DLD1 (cell line): ENCODE measurements at regions not wholly inside any gene's neighbourhood (a gene's known extent, or its start where the extent isn't known, plus 50 kb on each side); places are given as distances from the start of the nearest gene placed in this dataset.
"Not testable (repeated sequence)": the region's sequence is repeated elsewhere in the genome, so short reads cannot be mapped to it uniquely, and the experiment has no call there.

Experiments
- in situ Hi-C: cut with HindIII; loops from 2 replicates; pipeline ENCODE4 v1.10.0; 2017; ENCODE audit warnings: low sequenced_read_pairs

DNA sequence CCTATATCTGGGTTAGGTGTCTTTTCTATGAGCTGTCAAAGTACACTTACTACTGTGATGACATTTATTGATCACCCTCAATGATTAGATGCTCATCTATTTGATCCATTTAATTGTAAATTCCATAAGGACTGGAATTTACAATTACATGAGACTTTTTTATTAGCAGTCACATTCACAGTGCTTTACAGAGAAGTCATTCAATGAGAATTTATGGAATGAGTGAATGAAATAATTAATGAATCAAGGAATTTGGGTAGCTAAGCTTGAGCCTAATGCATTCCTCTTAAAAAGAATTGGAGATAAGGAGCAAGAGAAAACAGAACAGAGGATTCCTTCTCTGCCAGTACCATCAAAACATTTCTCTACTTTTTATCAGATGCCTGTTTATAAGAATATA, 1437.5 kb upstream of the CDH8 start:
- in situ Hi-C loops, result no loop called here

DNA sequence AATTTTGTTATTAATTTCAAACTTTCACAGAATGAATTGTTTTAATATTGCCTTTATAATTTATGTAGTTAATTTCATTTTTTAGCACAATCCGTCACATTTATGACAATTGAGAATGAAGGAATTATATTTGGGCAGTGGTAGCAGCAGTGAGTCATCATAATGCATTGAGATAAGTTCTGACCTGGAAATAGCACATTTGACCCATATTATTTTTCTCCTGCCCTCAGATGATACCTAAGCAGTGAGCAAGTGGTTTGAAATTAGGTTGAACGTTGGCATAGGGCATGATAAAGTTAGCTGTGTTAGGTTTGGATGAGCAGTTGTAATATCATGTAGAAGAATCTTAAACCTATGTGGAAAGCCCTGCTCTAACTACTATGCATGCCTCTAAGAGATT, 1431.3 kb upstream of the CDH8 start:
- in situ Hi-C loops, result no loop called here

DNA sequence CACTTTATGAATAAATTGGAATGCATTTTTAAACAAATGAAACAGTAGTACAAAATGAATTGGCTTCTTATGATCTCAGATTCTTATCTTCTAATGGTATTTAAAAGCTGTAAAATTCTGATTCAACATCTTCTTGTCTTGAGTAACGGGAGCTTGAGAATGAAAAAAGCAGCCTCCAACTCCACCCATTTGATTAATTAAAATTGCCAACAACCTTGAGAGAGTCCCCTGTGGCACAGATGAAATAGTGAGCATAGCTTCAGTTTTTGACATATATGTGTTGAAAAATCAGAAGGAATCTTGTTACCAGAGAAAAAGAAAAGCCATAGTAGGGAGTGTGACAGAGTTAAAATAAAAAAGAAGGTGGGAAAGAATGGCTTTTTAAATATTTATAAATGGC, 1426.1 kb upstream of the CDH8 start:
- in situ Hi-C loops, result no loop called here

DNA sequence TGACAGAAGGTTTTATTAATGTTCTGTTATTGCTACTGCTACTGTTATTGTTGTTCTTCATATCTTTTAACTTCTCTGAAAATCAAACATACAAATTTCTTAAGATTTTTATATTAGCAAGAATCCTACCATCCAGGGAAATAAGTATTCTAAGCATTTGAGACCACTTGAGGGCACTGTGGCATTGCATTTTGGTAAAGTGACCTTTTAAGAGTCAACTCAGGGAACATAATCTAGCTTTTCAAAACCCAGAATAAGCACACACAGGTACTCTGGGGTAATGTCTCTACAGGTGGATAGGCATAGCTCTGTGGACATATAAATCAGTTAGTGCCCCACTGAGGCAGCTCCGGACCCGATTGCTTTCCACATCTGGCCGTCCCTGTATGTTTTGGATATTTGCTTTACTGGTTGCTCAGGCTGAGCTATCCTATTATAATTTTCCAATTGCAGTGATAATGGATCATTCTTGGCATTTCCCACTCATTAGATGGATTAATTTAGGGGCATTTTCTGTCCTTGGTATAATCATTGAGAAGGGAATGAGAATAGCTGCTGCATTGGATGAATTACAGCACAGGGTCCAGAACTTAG, 1425.1 kb upstream of the CDH8 start:
- in situ Hi-C loops, result no loop called here

DNA sequence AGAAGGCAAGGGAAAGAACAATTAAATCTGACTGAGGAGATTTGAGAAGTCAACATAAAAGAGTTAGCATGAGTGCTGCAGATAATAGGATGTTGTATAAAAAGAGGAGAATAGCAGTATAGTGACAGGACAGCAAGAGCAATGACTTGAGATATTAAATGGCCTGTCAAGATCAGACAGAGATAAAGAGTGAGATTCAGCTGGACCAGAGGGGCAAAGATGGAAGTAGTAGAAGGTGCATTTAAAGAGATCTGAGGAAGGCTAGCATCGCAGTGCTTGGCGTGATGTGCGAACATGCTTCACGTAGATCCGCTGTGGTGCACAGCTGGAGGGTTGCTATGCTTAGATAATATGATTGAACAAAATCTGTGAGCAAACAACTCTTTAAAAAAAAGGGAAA, 1422.6 kb upstream of the CDH8 start:
- in situ Hi-C loops, result no loop called here

DNA sequence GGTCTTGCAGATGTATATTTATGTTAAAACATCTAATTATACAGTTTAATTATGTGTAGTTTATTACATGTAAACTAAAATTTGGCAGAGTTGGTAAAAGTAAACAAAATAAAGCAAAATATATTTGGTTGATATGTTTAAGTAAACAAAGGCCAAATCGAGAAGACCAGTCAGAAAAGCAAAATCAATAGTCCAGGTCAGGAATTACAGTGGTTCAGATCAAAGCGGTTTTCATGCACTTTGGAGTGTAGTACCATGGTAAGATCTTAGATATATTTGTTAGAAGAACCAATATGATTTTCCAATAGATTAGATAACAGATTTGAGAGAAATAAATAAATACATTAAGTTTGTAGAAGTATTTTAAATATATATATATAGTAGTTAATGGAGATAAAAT, 1421.6 kb upstream of the CDH8 start:
- in situ Hi-C loops, result no loop called here

DNA sequence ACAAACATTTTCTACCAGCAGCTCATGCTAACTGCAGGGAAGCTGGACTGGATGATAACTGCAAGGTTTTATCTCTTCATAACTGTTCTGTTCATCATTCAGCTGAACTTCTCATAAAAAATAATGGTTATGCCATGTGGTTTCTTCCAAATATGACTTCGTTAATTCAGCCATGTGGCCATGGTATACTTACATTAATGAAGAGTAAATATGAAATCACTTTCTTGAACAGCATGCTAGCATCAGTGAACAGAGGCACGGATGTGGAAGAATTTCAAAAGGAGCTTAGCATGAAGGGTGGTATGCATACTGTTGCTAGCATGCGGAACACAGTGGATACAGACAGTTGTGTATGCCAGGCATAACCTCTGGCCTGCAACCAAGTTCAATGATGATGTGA, 1417.0 kb upstream of the CDH8 start:
- in situ Hi-C loops, result no loop called here

DNA sequence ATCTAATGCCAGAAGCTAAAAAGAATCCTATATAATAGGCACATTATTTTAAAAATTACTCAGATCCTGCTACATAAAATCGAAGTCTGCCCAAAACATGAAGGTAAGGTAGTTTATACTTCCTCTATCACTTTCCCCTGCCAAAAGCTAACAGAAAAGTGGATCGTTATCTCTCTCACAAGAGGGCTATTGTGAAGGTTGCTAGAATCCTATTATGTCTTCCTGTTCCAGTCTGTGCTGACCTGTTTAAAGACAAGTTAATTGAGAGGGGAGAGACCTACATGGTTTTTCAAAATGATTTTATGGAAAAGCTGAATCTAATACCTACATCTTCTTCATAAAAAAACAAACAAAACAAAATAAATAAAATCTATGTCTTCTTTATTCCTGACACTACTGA, 1410.9 kb upstream of the CDH8 start:
- in situ Hi-C loops, result no loop called here

DNA sequence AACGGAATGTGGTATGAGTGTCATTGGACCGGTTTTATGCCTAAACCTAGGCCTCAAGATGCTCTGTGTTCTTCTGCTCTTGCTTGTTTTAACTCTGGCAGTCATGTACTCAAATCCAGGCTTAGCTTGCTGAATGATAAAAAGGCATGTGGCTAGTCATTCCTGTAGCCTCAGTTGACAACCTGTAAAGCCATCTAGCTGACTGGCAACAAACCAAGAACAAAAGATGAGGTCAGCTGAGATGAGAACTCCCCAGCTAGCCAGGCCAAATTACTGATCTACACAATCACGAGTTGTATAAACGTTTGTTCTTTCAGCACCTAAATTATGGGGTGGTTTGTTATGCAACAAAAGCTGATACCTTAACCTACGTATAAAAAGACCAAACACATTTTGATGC, 1406.0 kb upstream of the CDH8 start:
- in situ Hi-C loops, result no loop called here

DNA sequence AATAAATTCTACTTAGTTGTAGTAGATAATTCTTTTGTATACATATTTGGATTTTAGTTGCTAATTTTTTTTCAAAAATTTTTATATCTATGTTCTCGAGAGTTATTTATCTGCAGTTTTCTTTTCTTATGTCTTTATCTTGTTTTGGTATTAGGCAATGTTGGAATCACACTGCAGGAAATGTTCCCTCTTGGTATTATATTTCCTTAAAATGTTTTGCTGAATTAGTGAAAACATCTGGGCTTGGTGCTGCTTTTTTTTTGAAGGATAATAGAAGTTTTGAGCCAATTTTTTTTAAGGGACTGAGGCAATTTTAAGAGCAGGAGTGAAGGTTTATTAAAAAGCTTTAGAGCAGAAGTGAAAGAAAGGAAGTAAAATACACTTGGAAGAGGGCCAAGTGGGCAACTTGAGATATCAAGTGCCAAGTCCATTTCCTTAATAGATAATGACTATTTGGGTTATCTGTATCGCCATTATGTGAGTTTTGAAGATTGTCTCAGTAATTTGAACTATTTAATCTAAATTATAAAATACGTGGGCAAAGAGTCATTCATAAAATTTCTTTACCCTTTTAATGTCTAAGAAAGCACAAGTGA, 1390.1 kb upstream of the CDH8 start:
- in situ Hi-C loops, result no loop called here

DNA sequence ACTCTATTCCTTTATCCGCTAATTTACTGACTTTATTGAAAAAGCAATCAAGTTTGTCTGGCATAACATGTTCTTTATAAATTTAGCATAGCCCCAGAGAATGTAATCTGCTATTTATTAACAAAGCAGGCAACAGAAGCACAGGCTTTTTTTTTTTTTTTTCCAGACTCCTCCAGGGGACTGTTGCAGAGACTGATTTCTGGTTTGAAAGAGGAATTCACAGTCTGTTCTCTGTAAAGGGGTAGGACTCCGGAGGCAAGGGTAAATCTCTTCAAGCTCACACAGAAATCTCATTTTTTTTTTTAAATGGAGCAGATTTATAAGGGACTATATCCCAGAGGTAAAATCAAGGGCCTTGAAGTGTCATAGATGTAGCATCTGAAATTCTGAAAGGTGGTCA, 1386.5 kb upstream of the CDH8 start:
- in situ Hi-C loops, result no loop called here

DNA sequence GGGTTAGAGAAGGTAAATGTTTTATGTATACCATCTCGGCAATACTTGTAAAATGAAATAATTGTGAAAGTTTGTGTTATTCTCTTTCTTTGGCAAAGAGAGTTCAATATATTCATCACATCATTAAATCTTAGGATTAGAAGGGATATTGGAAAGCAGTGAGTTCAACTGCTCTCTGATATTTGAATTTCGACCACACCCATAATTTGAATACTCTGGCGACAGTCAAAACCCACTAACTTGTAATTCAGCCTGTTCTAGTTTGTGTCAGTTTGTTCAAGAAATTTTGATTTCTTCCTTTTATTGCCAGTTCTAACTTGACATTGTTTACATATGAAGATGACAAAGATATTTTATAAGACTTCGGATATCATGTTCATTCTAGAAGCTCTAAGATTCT, 1380.5 kb upstream of the CDH8 start:
- in situ Hi-C loops, result no loop called here

DNA sequence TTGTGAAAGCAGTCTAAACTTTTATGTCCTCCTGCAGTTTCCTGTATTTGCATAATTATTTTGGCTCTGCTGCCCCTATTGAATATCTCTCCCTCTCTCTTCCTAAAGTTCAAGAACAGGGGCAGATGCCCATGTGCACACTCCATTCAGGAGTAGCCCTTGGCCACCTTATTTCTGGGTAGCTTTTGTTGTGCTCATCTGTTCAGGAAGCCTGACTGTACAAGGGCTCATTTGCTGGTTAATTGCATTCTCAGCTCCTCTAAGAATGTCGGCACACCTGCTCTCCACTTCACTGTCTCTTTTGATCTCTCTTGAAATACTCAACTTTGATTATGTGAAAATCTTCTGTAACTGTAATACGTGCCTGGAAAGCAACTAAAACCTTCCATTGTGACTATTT, 1378.8 kb upstream of the CDH8 start:
- in situ Hi-C loops, result no loop called here

DNA sequence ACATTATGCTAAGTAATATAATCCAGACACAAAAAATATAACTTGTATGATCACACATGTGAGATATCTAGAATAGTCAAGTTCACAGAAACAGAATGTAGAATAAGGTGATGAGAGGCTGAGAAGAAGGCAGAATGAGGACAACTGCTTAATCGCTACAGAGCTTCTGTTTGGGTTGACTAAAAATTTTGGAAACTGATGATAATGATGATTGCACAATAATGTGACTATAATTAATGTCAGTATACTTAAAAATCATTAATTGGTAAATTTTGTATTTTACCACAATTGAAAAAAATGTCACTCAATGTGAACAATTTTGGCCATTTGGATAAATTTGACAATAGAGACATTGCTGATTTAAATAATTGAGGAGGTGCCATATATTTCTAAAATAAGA, 1374.4 kb upstream of the CDH8 start:
- in situ Hi-C loops, result no loop called here

DNA sequence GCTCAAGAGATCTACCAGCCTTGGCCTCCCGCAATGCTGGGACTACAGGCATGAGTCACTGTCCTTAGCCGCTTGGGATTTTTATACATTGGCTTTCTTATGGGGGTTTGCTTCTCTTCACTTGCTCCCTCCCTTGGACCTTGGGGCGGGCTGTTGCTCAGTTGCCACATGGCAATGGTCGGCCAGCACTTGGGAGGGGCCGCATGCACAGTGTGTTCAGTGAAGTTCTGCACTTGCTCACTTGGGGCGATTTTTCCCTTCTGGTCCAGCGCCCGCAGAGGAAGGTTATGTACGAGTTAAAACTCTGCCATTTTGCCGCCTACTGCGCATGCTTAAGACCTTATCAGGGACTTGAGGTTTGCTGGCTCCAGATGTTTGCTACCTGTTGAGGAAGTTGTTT, 1367.6 kb upstream of the CDH8 start:
- in situ Hi-C loops, result no loop called here

DNA sequence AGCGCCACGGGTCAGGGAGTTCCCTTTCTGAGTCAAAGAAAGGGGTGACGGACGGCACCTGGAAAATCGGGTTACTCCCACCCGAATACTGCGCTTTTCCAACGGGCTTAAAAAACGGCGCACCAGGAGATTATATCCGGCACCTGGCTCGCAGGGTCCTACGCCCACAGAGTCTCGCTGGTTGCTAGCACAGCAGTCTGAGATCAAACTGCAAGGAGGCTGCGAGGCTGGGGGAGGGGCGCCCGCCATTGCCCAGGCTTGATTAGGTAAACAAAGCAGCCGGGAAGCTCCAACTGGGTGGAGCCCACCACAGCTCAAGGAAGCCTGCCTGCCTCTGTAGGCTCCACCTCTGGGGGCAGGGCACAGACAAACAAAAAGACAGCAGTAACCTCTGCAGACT, 1352.0 kb upstream of the CDH8 start:
- in situ Hi-C loops, result not testable (repeated sequence)

DNA sequence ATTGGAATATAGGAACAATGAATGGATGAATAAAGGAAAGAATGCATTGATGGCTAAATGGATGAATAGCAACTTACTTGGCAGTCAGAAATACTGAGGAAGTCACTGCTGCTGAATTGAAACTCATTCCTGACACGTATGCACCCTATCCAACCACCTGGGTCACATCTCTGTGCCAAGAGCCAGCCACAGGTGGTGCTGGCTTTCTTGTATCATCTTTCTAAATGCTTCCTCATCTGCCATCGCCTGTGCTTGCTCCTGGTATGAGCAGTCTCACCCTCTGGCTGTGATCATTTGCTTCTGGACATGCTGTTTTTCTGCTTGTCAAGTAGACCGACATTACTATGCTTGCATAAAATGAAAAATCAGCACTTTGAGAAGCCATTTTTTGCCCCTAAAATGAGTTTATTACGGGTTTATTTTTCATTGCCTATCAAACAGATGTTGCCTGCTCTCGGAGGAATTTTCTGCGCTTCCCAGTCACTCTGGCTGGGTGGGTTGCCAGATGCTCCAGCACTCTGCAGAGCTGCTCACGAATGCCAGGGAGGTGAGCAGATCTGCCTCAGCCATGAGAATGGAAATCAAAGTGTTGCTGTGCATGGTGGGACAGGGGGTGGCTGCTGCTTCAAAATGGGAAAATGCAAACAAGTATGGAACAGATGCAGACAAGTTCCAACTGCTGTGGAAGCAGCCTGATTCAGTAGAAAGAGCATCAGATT, 1349.6 kb upstream of the CDH8 start:
- in situ Hi-C loops, result no loop called here

DNA sequence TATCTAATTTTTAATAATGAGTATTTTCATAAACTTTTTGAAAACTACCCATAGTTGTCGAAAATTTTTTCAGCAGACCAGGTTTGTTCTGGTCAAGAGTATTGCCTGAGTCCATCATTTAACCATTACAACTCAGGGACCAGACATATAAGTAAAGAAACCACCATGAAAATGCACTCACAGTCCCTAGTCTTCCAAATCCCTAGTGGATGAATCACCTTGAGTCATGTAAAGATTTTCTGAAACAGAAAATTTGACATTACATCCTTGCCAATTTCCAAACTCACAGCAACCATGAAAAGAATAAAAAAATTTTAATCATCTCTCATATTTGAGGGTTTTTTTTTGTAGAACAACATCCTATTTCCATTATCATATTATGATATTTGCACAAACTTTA, 1337.5 kb upstream of the CDH8 start:
- in situ Hi-C loops, result no loop called here

DNA sequence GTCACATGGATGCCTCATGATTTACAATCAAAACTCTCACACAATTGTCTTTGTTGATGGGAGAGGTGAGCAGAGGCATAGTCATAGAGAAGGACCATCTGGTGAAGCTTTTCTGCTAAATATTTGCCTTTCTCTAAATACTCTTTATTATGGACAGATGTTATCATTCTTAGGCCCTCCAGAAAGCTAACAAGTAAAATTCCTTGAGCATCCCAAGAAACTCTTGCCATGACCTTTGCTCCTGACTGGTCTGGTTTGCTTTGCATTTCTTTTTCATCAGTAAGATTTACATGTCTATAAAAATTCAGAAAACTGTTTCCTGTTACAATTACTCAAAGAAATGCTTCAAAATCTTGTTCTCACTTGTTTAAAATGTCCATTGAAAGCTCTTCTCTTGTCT, 1336.6 kb upstream of the CDH8 start:
- in situ Hi-C loops, result no loop called here

DNA sequence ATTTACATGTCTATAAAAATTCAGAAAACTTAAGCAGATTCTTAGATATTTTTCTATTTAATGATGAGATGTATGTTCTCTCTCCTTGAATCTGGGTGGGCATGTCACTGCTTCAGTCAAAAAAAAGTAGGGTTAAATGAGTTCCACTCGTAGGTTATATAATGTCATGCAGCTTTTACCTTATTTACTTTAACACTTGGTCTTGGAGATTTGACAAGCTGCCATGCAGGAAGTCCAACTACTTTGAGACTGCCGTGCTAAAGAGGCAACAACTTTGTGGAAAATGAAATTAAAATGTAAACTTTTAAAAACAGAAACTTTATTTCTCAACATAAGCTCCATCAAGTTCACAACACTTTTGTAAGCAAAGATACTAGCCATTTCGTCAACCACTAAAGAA, 1336.0 kb upstream of the CDH8 start:
- in situ Hi-C loops, result no loop called here

DNA sequence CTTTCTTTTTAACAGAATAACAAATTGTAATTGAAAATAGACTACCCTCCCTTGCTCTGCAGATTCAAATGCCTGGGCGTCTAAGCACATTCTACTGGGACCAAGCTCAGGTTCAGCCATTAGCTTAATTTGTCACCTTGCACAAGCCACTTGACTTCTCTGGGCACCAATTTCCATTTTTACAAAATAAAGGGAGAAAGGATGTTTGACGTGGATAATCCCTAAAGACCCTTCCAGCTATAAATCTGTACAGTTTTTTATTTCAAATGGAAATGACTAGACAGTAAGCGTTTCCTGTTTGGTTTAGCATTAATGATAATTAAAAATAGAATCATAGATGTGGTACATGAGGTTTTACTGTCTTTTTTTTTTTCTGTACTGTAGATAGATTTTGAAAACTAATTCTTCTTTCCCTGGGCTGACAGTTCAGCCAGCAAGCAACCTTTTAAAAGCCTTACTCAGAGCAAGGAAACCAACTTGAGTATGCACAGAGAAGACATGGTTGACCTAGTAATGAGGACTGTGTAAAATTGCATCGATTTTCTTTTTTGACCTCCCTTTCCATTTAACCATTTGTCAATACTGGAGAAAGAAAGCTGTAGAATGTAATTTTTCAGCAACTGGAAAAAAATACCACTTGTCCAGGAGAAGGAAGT, 1329.5 kb upstream of the CDH8 start:
- in situ Hi-C loops, result no loop called here

DNA sequence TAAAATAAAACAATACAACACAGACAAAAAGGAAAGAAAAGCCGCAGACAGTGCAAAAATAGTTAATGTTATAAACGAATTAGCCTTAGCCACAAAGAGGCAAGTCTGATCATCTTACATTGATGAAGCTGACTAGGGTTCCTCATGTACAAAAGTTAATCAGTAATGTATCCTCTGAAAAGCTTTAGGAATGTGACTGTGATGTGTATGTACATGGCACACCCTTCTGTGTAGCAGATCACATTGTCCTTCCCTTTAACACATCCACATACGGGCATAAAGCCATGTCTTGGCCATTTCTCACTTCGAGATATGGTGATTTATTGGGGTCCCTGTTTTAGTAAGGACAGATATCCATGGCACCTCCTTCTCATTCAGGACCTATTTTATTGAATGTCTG, 1327.5 kb upstream of the CDH8 start:
- in situ Hi-C loops, result no loop called here
